ENCODE measurements at regions not wholly inside any gene's neighbourhood (a gene's known extent, or its start where the extent isn't known, plus 50 kb on each side); places are given as distances from the start of the nearest gene placed in this dataset.

GRCh38 chr1:221849110-221849509 lies 107.2 kb upstream of the DUSP10 start:
- no peak for DNase-seq (ENCODE audit: low read depth)

- DNase-seq (ENCODE audit: low read depth): no peak
Observed at GRCh38 chr1:221847676-221848075, 105.8 kb upstream of the DUSP10 start.

GRCh38 chr1:221845650-221846371 lies 103.9 kb upstream of the DUSP10 start:
- DNase-seq (ENCODE audit: low read depth): peak; percentile 84

GRCh38 chr1:221841983-221842335 lies 100.1 kb upstream of the DUSP10 start:
- no peak for DNase-seq (ENCODE audit: low read depth)

GRCh38 chr1:221841251-221841982 lies 99.5 kb upstream of the DUSP10 start:
- no peak for DNase-seq (ENCODE audit: low read depth)

GRCh38 chr1:221840511-221841243 lies 98.8 kb upstream of the DUSP10 start:
- peak; percentile 81 for DNase-seq (ENCODE audit: low read depth)

GRCh38 chr1:221839782-221840395 lies 98.0 kb upstream of the DUSP10 start:
- peak; percentile 98 for DNase-seq (ENCODE audit: low read depth)

- DNase-seq (ENCODE audit: low read depth): no peak
Observed at GRCh38 chr1:221839321-221839720, 97.4 kb upstream of the DUSP10 start.

GRCh38 chr1:221837896-221838295 lies 96.0 kb upstream of the DUSP10 start:
- DNase-seq (ENCODE audit: low read depth): no peak

GRCh38 chr1:221834698-221835513 lies 93.0 kb upstream of the DUSP10 start:
- DNase-seq (ENCODE audit: low read depth): no peak

GRCh38 chr1:221832617-221833016 lies 90.7 kb upstream of the DUSP10 start:
- DNase-seq (ENCODE audit: low read depth): no peak

GRCh38 chr1:221832151-221832550 lies 90.3 kb upstream of the DUSP10 start:
- peak; percentile 60 for DNase-seq (ENCODE audit: low read depth)

- DNase-seq (ENCODE audit: low read depth): peak; percentile 98
Observed at GRCh38 chr1:221829327-221830015, 87.6 kb upstream of the DUSP10 start.

GRCh38 chr1:221827307-221827642 lies 85.4 kb upstream of the DUSP10 start:
- DNase-seq (ENCODE audit: low read depth): no peak

GRCh38 chr1:221824909-221825308 lies 83.0 kb upstream of the DUSP10 start:
- no peak for DNase-seq (ENCODE audit: low read depth)

- DNase-seq (ENCODE audit: low read depth): peak; percentile 93
Observed at GRCh38 chr1:221824025-221824424, 82.1 kb upstream of the DUSP10 start.

GRCh38 chr1:221823561-221823960 lies 81.7 kb upstream of the DUSP10 start:
- DNase-seq (ENCODE audit: low read depth): peak; percentile 76

GRCh38 chr1:221823149-221823548 lies 81.3 kb upstream of the DUSP10 start:
- DNase-seq (ENCODE audit: low read depth): no peak

- no peak for DNase-seq (ENCODE audit: low read depth)
Observed at GRCh38 chr1:221822591-221822990, 80.7 kb upstream of the DUSP10 start.

GRCh38 chr1:221816899-221817298 lies 75.0 kb upstream of the DUSP10 start:
- DNase-seq (ENCODE audit: low read depth): peak; percentile 99

GRCh38 chr1:221815660-221816059 lies 73.8 kb upstream of the DUSP10 start:
- no peak for DNase-seq (ENCODE audit: low read depth)

Data from renal cortical epithelial cell (primary cell).